Liver (tissue), 7 donors: ENCODE measurements at regions not wholly inside any gene's neighbourhood (a gene's known extent, or its start where the extent isn't known, plus 50 kb on each side); places are given as distances from the start of the nearest gene placed in this dataset.
A peak's percentile ranks its signal among the peaks of the same experiment; 100 is the strongest.

Source experiments
- DNase-seq: peaks from one replicate; pipeline ENCODE4 v3.0.0-alpha.2; 2017; ENCODE audit warnings: low spot score
- H3K27ac ChIP-seq, 2 donors: one replicate each; pipeline ENCODE4 v1.7.0; 2013; ENCODE audit warnings: inconsistent platforms in 2 of 2, low read length in 2 of 2, control low read depth in 1 of 2, low read depth in 1 of 2, mild to moderate bottlenecking in 1 of 2
- H3K27me3 ChIP-seq, 4 donors: one replicate each; pipeline versions ENCODE4 v1.6.1 to v1.7.0; 2013; ENCODE audit warnings: low read length in 3 of 4, inconsistent platforms in 1 of 4, mild to moderate bottlenecking in 1 of 4, moderate library complexity in 1 of 4; ENCODE audit not compliant: control insufficient read depth in 4 of 4, insufficient read depth in 4 of 4
- H3K36me3 ChIP-seq, 4 donors: one replicate each; pipeline versions ENCODE4 v1.6.1 to v1.7.0; 2013; ENCODE audit warnings: low read length in 3 of 4, mild to moderate bottlenecking in 3 of 4, low read depth in 1 of 4, moderate library complexity in 1 of 4; ENCODE audit not compliant: control insufficient read depth in 4 of 4, insufficient read depth in 3 of 4
- H3K4me1 ChIP-seq, 4 donors: one replicate each; pipeline versions ENCODE4 v1.6.1 to v1.7.0; 2013; ENCODE audit warnings: low read length in 3 of 4, mild to moderate bottlenecking in 3 of 4, moderate library complexity in 1 of 4; ENCODE audit not compliant: control insufficient read depth in 4 of 4, insufficient read depth in 4 of 4
- H3K4me3 ChIP-seq, 3 donors: one replicate each; pipeline versions ENCODE4 v1.6.1 to v1.7.0; 2013; ENCODE audit warnings: low read length in 3 of 3, control low read depth in 1 of 3, low read depth in 1 of 3, mild to moderate bottlenecking in 1 of 3
- H3K9ac ChIP-seq, 2 donors: one replicate each; pipeline ENCODE4 v1.7.0; 2013; ENCODE audit warnings: low read length in 2 of 2, mild to moderate bottlenecking in 2 of 2, moderate library complexity in 2 of 2, control low read depth in 1 of 2, low read depth in 1 of 2
- H3K9me3 ChIP-seq, 4 donors: one replicate each; pipeline versions ENCODE4 v1.6.1 to v1.7.0; 2013; ENCODE audit warnings: low read length in 3 of 4; ENCODE audit not compliant: control insufficient read depth in 4 of 4
- ATF3 ChIP-seq: IDR thresholded peaks from 2 replicates; pipeline ENCODE4 v1.6.1; 2016; ENCODE audit warnings: antibody characterized with exemption
- EGR1 ChIP-seq, 2 donors: IDR thresholded peaks; 2 replicates each; pipeline ENCODE4 v1.6.1; 2016 to 2018; ENCODE audit warnings: antibody characterized with exemption in 2 of 2, low read depth in 2 of 2
- FOXA1 ChIP-seq: IDR thresholded peaks from 2 replicates; pipeline ENCODE4 v1.6.1; 2016; ENCODE audit warnings: antibody characterized with exemption
- FOXA2 ChIP-seq: IDR thresholded peaks from 2 replicates; pipeline ENCODE4 v1.6.1; 2016; ENCODE audit warnings: antibody characterized with exemption
- GABPA ChIP-seq, 2 donors: IDR thresholded peaks in 1 of 2; conservative IDR thresholded peaks in 1 of 2; 2 replicates each; pipeline ENCODE4 v1.6.1; 2016; ENCODE audit warnings: antibody characterized with exemption in 2 of 2, mild to moderate bottlenecking in 1 of 2, moderate library complexity in 1 of 2
- HNF4A ChIP-seq, 2 donors: conservative IDR thresholded peaks; 2 replicates each; pipeline ENCODE4 v1.6.1; 2016; ENCODE audit warnings: antibody characterized with exemption in 2 of 2, mild to moderate bottlenecking in 2 of 2
- HNF4G ChIP-seq: IDR thresholded peaks from 2 replicates; pipeline ENCODE4 v1.6.1; 2016; ENCODE audit warnings: antibody characterized with exemption
- MAX ChIP-seq: IDR thresholded peaks from 2 replicates; pipeline ENCODE4 v1.6.1; 2016; ENCODE audit warnings: antibody characterized with exemption
- NR2F2 ChIP-seq: IDR thresholded peaks from 2 replicates; pipeline ENCODE4 v1.6.1; 2016; ENCODE audit warnings: antibody characterized with exemption
- RAD21 ChIP-seq, 2 donors: IDR thresholded peaks; 2 replicates each; pipeline ENCODE4 v1.6.1; 2016; ENCODE audit warnings: antibody characterized with exemption in 2 of 2, mild to moderate bottlenecking in 2 of 2
- REST ChIP-seq: IDR thresholded peaks from 2 replicates; pipeline ENCODE4 v1.6.1; 2016; ENCODE audit warnings: antibody characterized with exemption, mild to moderate bottlenecking
- SP1 ChIP-seq: IDR thresholded peaks from 2 replicates; pipeline ENCODE4 v1.6.1; 2018; ENCODE audit warnings: antibody characterized with exemption, mild to moderate bottlenecking
- TAF1 ChIP-seq: conservative IDR thresholded peaks from 2 replicates; pipeline ENCODE4 v1.6.1; 2016; ENCODE audit warnings: antibody characterized with exemption, mild to moderate bottlenecking
- YY1 ChIP-seq: IDR thresholded peaks from 2 replicates; pipeline ENCODE4 v1.6.1; 2016; ENCODE audit warnings: antibody characterized with exemption, mild to moderate bottlenecking
- ZBTB33 ChIP-seq: IDR thresholded peaks from 2 replicates; pipeline ENCODE4 v1.6.1; 2016; ENCODE audit warnings: antibody characterized with exemption
- WGBS: extraction: QIAGEN DNeasy Blood & Tissue Kit; methylation state at CpG from one replicate; pipeline ENCODE4 v1.1.7; 2013; 5-methylcytosine and 5-hydroxymethylcytosine counted together
- donor health status: healthy.
- donor health status: healthy.
- donor health status: healthy.
- donor health status: healthy.

GRCh38 chr6:139973669-139974344, 599.4 kb upstream of the CITED2 start:
- H3K27ac ChIP-seq = no peak overlapping the region
- WGBS = 48% methylated on average over 3 of the region's 3 CpGs
- TF ChIP-seq RAD21 (IDR thresholded peaks at IDR 0.05) (peak in 1 of 2 donors; percentile 51), NR2F2 (no peak), SP1 (peak; percentile 18), HNF4A (conservative IDR thresholded peaks at IDR 0.05) (no peak), YY1 (peak; percentile 34)
- H3K9me3 ChIP-seq = no peaks in the 10 kb centered on the region
- no peak overlapping the region for H3K4me3 ChIP-seq
- no peaks in the 10 kb centered on the region for H3K27me3 ChIP-seq
- DNase-seq = no peak
- no peak overlapping the region for H3K9ac ChIP-seq
- H3K36me3 ChIP-seq = no peaks in the 10 kb centered on the region
- no peaks in the 10 kb centered on the region for H3K4me1 ChIP-seq

- Histone ChIP-seq H3K9me3 (no peaks in the 10 kb centered on the region), H3K27ac (no peak overlapping the region), H3K9ac (no peak overlapping the region), H3K27me3 (no peaks in the 10 kb centered on the region), H3K36me3 (no peaks in the 10 kb centered on the region), H3K4me3 (no peak overlapping the region), H3K4me1 (no peaks in the 10 kb centered on the region)
- TF ChIP-seq HNF4G (no peak), FOXA2 (no peak), SP1 (no peak), FOXA1 (no peak), YY1 (no peak), HNF4A (conservative IDR thresholded peaks at IDR 0.05) (no peak), MAX (no peak), ZBTB33 (no peak), NR2F2 (no peak), GABPA (IDR thresholded peaks at IDR 0.05 in 1 of 2, conservative IDR thresholded peaks at IDR 0.05 in 1 of 2) (no peak), REST (no peak), EGR1 (IDR thresholded peaks at IDR 0.05; ENCODE audit: low read depth in 2 of 2) (no peak)
- WGBS = 93% methylated on average over 2 of the region's 2 CpGs
- no peak for DNase-seq
These were observed 597.7 kb upstream of the CITED2 start for GRCh38 chr6:139972116-139972515.

GRCh38 chr6:139970591-139970991, 596.1 kb upstream of the CITED2 start:
- Histone ChIP-seq H3K9me3 (no peaks in the 10 kb centered on the region), H3K27ac (no peak overlapping the region), H3K4me1 (peaks cover 0 to 2% (median under 1%) of the 10 kb centered on the region in 4 donors), H3K36me3 (no peaks in the 10 kb centered on the region), H3K4me3 (no peak overlapping the region), H3K27me3 (no peaks in the 10 kb centered on the region), H3K9ac (no peak overlapping the region)
- WGBS = 88% methylated on average over 1 of the region's 1 CpG
- no peak for DNase-seq
- TF ChIP-seq EGR1 (IDR thresholded peaks at IDR 0.05; ENCODE audit: low read depth in 2 of 2) (no peak), TAF1 (no peak), ZBTB33 (no peak), REST (no peak), GABPA (IDR thresholded peaks at IDR 0.05 in 1 of 2, conservative IDR thresholded peaks at IDR 0.05 in 1 of 2) (no peak), NR2F2 (no peak), FOXA2 (no peak), ATF3 (no peak), SP1 (no peak)
